ENCODE measurements at regions not wholly inside any gene's neighbourhood (a gene's known extent, or its start where the extent isn't known, plus 50 kb on each side); places are given as distances from the start of the nearest gene placed in this dataset.

- no peaks in the 10 kb centered on the region for H3K27me3 ChIP-seq
- WGBS, 2 donors = 59 to 68% methylated on average over 6 of the region's 6 CpGs
- DNase-seq = no peak
- H3K27ac ChIP-seq = no peak overlapping the region
- no peak overlapping the region for H3K4me3 ChIP-seq
- no peak for TF ChIP-seq POLR2AphosphoS5 (IDR thresholded peaks at IDR 0.05)
- TF ChIP-seq CTCF (IDR thresholded peaks at IDR 0.05) = no peak
- TF ChIP-seq POLR2A (IDR thresholded peaks at IDR 0.05) = no peak
- no peak for TF ChIP-seq EP300 (IDR thresholded peaks at IDR 0.05)
- intact Hi-C loops (cut with DNase I) = no loop called here
- H3K36me3 ChIP-seq = no peaks in the 10 kb centered on the region
- no peaks in the 10 kb centered on the region for H3K9me3 ChIP-seq
- H3K4me1 ChIP-seq = no peaks in the 10 kb centered on the region
Measured at GRCh38 chr6:155660251-155660977, 204.8 kb upstream of the NOX3 start.

DNA sequence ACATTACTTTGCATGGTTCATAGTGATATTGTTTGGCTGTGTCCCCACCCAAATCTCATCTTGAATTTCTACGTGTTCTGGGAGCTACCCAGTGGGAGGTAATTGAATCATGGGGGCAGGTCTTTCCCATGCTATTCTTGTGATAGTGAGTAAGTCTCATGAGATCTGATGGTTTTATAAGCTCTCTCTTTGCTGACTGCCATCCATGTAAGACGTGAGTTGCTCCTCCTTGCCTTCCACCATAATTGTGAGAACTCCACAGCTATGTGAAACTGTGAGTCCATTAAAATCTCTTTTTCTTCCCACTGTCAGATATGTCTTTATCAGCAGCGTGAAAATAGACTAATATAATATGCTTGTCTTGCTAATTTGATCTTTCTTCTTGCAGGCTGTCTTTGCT is 200.4 kb upstream of the NOX3 start:
- no peak overlapping the region for H3K4me3 ChIP-seq
- TF ChIP-seq POLR2A (IDR thresholded peaks at IDR 0.05) (no peak), CTCF (IDR thresholded peaks at IDR 0.05) (no peak), POLR2AphosphoS5 (IDR thresholded peaks at IDR 0.05) (no peak), EP300 (IDR thresholded peaks at IDR 0.05) (no peak)
- intact Hi-C loops (cut with DNase I) = no loop called here
- no peak overlapping the region for H3K27ac ChIP-seq
- H3K27me3 ChIP-seq = no peaks in the 10 kb centered on the region
- no peaks in the 10 kb centered on the region for H3K9me3 ChIP-seq
- WGBS, 2 donors = 89 to 96% methylated on average over 3 of the region's 3 CpGs
- no peaks in the 10 kb centered on the region for H3K4me1 ChIP-seq
- H3K36me3 ChIP-seq = no peaks in the 10 kb centered on the region
- DNase-seq = no peak

DNA sequence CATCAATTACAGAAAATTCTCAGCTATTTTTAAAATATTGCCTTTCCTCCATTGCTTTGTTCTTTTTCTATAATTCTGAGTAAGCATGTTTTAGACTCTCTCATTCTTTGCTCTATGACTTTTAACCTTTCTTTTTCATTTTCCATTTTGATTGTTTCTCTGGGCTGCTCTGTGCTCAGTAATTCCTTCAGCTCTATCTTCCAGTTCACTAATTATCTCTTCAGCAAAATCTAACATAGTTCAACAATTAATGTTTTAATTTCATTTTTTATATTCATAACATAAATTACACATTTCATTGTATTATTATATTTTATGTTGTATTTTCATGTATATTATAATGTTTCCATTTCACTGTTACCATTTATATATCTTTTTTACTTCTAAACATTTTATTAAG is 198.8 kb upstream of the NOX3 start:
- Histone ChIP-seq H3K27me3 (no peaks in the 10 kb centered on the region), H3K27ac (no peak overlapping the region), H3K4me1 (no peaks in the 10 kb centered on the region), H3K9me3 (no peaks in the 10 kb centered on the region), H3K4me3 (no peak overlapping the region), H3K36me3 (no peaks in the 10 kb centered on the region)
- intact Hi-C loops (cut with DNase I) = no loop called here
- DNase-seq = no peak
- no peak for TF ChIP-seq POLR2AphosphoS5 (IDR thresholded peaks at IDR 0.05)
- TF ChIP-seq POLR2A (IDR thresholded peaks at IDR 0.05) = no peak
- no peak for TF ChIP-seq EP300 (IDR thresholded peaks at IDR 0.05)
- TF ChIP-seq CTCF (IDR thresholded peaks at IDR 0.05) = no peak

DNA sequence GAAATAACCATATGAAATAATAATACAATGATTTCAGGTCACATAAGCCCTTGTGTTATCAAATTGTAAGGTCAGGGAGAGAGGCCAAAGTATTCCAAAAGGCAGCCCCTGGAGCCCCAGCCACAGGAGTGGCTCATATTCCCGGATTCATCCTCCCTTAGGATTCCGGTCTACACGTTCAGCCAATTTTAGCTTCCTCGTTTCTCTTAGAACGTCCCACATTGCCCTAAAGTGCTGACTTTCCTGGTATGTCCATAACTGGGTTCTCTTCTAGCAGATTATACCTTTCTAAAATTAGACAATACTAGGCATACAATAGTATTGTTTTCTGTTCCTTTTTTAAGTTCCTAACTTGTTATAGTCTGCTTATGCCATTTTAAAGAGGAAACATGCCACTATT is 192.7 kb upstream of the NOX3 start:
- Histone ChIP-seq H3K9me3 (no peaks in the 10 kb centered on the region), H3K4me1 (no peaks in the 10 kb centered on the region), H3K27ac (no peak overlapping the region), H3K4me3 (no peak overlapping the region), H3K27me3 (no peaks in the 10 kb centered on the region), H3K36me3 (no peaks in the 10 kb centered on the region)
- TF ChIP-seq CTCF (IDR thresholded peaks at IDR 0.05) (no peak), POLR2AphosphoS5 (IDR thresholded peaks at IDR 0.05) (no peak), EP300 (IDR thresholded peaks at IDR 0.05) (no peak), POLR2A (IDR thresholded peaks at IDR 0.05) (no peak)
- intact Hi-C loops (cut with DNase I) = no loop called here
- WGBS, 2 donors = 72 to 88% methylated on average over 5 of the region's 5 CpGs
- no peak for DNase-seq

GRCh38 chr6:155647354-155647753 is 191.7 kb upstream of the NOX3 start:
- intact Hi-C loops (cut with DNase I) = no loop called here
- TF ChIP-seq POLR2A (IDR thresholded peaks at IDR 0.05) = no peak
- no peak for TF ChIP-seq POLR2AphosphoS5 (IDR thresholded peaks at IDR 0.05)
- TF ChIP-seq EP300 (IDR thresholded peaks at IDR 0.05) = no peak
- no peak for TF ChIP-seq CTCF (IDR thresholded peaks at IDR 0.05)

More at GRCh38 chr6:155647354-155647753, 191.7 kb upstream of the NOX3 start:
- H3K27ac ChIP-seq = no peak overlapping the region
- H3K4me3 ChIP-seq = no peak overlapping the region
- no peaks in the 10 kb centered on the region for H3K36me3 ChIP-seq
- no peaks in the 10 kb centered on the region for H3K4me1 ChIP-seq
- H3K9me3 ChIP-seq = no peaks in the 10 kb centered on the region
- no peak for DNase-seq
- H3K27me3 ChIP-seq = no peaks in the 10 kb centered on the region

All from sigmoid colon (tissue), 6 donors.